Activated CD8-positive, alpha-beta T cell treated with anti-CD3 and anti-CD28 coated beads for 36 hours (primary cell): ENCODE measurements at regions not wholly inside any gene's neighbourhood (a gene's known extent, or its start where the extent isn't known, plus 50 kb on each side); places are given as distances from the start of the nearest gene placed in this dataset.

Experiments used
- ATAC-seq: fragments of 200-7000 bp; cut with Tn5 transposase; one replicate; pipeline ENCODE4 v1.10.0; 2021; ENCODE audit warnings: mild to moderate bottlenecking, moderate library complexity
- CTCF ChIA-PET: fragments of 350-600 bp; sonication (Branson Sonifier 250); formaldehyde crosslinking; loops from one replicate; lab custom pipeline; 2021; ENCODE audit warnings: antibody characterized with exemption; lab: Charles Lee
- POLR2A ChIA-PET: fragments of 350-600 bp; sonication (Branson Sonifier 250); formaldehyde crosslinking; loops from one replicate; lab custom pipeline; 2021; ENCODE audit warnings: antibody characterized with exemption; lab: Charles Lee
- DNase-seq: peaks from one replicate; pipeline ENCODE4 v3.0.0-alpha.2; 2020
- H3K27ac Mint-ChIP-seq: one replicate; pipeline ENCODE4 v1.8.0; 2021; ENCODE audit warnings: mild to moderate bottlenecking, mixed read lengths
- H3K27me3 Mint-ChIP-seq: one replicate; pipeline ENCODE4 v1.8.0; 2021; ENCODE audit warnings: mixed read lengths
- H3K36me3 Mint-ChIP-seq: one replicate; pipeline ENCODE4 v1.8.0; 2021; ENCODE audit warnings: low read depth, mixed read lengths
- H3K4me1 Mint-ChIP-seq: one replicate; pipeline ENCODE4 v1.8.0; 2021; ENCODE audit warnings: low read depth, mixed read lengths
- H3K4me3 Mint-ChIP-seq: one replicate; pipeline ENCODE4 v1.8.0; 2021; ENCODE audit warnings: mild to moderate bottlenecking, moderate library complexity, mixed read lengths
- H3K9me3 Mint-ChIP-seq: one replicate; pipeline ENCODE4 v1.8.0; 2021; ENCODE audit warnings: mixed read lengths
- CTCF ChIP-seq: fragments of 200-600 bp; IDR thresholded peaks from one replicate; pipeline ENCODE4 v1.8.0; 2022; ENCODE audit warnings: antibody characterized with exemption, mild to moderate bottlenecking
- intact Hi-C: fragments of 100-400 bp; cut with micrococcal nuclease; formaldehyde crosslinking; loops from one replicate; pipeline ENCODE4 v1.10.0; 2022

- no peak for ATAC-seq
- H3K36me3 Mint-ChIP-seq: no peaks in the 10 kb centered on the region
- no peaks in the 10 kb centered on the region for H3K27me3 Mint-ChIP-seq
- DNase-seq: no peak
- ChIA-PET CTCF (no interaction called here), POLR2A (no interaction called here)
- no peak overlapping the region for H3K4me3 Mint-ChIP-seq
- intact Hi-C loops: no loop called here
- no peak for TF ChIP-seq CTCF
- no peaks in the 10 kb centered on the region for H3K4me1 Mint-ChIP-seq
- H3K9me3 Mint-ChIP-seq: peaks cover 3% of the 10 kb centered on the region
- H3K27ac Mint-ChIP-seq: no peak overlapping the region
Observed at GRCh38 chr5:8871446-8871845, 674.4 kb downstream of the SEMA5A start.

GRCh38 chr5:8875722-8876121 lies 670.2 kb downstream of the SEMA5A start:
- ATAC-seq (no peak), DNase-seq (no peak)
- Mint-ChIP-seq H3K9me3 (no peaks in the 10 kb centered on the region), H3K4me3 (no peak overlapping the region), H3K36me3 (no peaks in the 10 kb centered on the region), H3K4me1 (no peaks in the 10 kb centered on the region), H3K27ac (no peak overlapping the region), H3K27me3 (no peaks in the 10 kb centered on the region)
- no peak for TF ChIP-seq CTCF
- intact Hi-C loops: no loop called here
- POLR2A ChIA-PET: no interaction called here
- CTCF ChIA-PET: no interaction called here

GRCh38 chr5:8879248-8879647 lies 666.6 kb downstream of the SEMA5A start:
- CTCF ChIA-PET: no interaction called here
- intact Hi-C loops: no loop called here
- no peaks in the 10 kb centered on the region for H3K27me3 Mint-ChIP-seq
- no peak for TF ChIP-seq CTCF
- no peak for ATAC-seq
- no peak for DNase-seq
- no peak overlapping the region for H3K4me3 Mint-ChIP-seq
- H3K4me1 Mint-ChIP-seq: no peaks in the 10 kb centered on the region
- H3K36me3 Mint-ChIP-seq: no peaks in the 10 kb centered on the region
- H3K27ac Mint-ChIP-seq: no peak overlapping the region
- POLR2A ChIA-PET: no interaction called here
- H3K9me3 Mint-ChIP-seq: no peaks in the 10 kb centered on the region

- no peak for ATAC-seq
- H3K4me3 Mint-ChIP-seq: no peak overlapping the region
- POLR2A ChIA-PET: no interaction called here
- no peaks in the 10 kb centered on the region for H3K36me3 Mint-ChIP-seq
- intact Hi-C loops: no loop called here
- no peak for DNase-seq
- H3K4me1 Mint-ChIP-seq: no peaks in the 10 kb centered on the region
- no peaks in the 10 kb centered on the region for H3K9me3 Mint-ChIP-seq
- H3K27me3 Mint-ChIP-seq: no peaks in the 10 kb centered on the region
- no peak overlapping the region for H3K27ac Mint-ChIP-seq
- CTCF ChIA-PET: interaction anchor here (0.8 kb wide), 1 partner anchor 24 kb away, joined by 3 read pairs; no protein-coding TSS in a partner anchor
- no peak for TF ChIP-seq CTCF
Observed at GRCh38 chr5:8884029-8884428, 661.8 kb downstream of the SEMA5A start.

GRCh38 chr5:8892926-8893325 lies 652.9 kb downstream of the SEMA5A start:
- ChIA-PET CTCF (no interaction called here), POLR2A (no interaction called here)
- Mint-ChIP-seq H3K36me3 (no peaks in the 10 kb centered on the region), H3K27ac (no peak overlapping the region), H3K4me1 (no peaks in the 10 kb centered on the region), H3K9me3 (peaks cover 2% of the 10 kb centered on the region), H3K4me3 (no peak overlapping the region), H3K27me3 (no peaks in the 10 kb centered on the region)
- DNase-seq (no peak), ATAC-seq (no peak)
- no peak for TF ChIP-seq CTCF
- intact Hi-C loops: no loop called here
